HepG2 (cell line): ENCODE measurements at regions not wholly inside any gene's neighbourhood (a gene's known extent, or its start where the extent isn't known, plus 50 kb on each side); places are given as distances from the start of the nearest gene placed in this dataset.

Source experiments
- ATAC-seq: fragments of 200-7000 bp; cut with Tn5 transposase; 3 replicates; pipeline ENCODE4 v1.9.1; 2020; ENCODE audit warnings: mild to moderate bottlenecking, moderate library complexity
- BruUV-seq: library from RNA; stranded (reverse); fragments of 400-500 nt; replicated peaks from 2 replicates; lab custom pipeline; 2021; lab: Mats Ljungman, UMichigan
- CTCF ChIA-PET: fragments of 300-600 bp; formaldehyde crosslinking; extraction: SDS; loops from one replicate; lab custom pipeline; 2021; ENCODE audit warnings: low total read pairs, inconsistent platforms, low intra/inter-chr PET ratio; lab: Yijun Ruan, JAX
- POLR2A ChIA-PET: fragments of 350-600 bp; sonication (Branson Sonifier 250); formaldehyde crosslinking; loops from one replicate; lab custom pipeline; 2020; ENCODE audit warnings: antibody characterized with exemption, inconsistent platforms; lab: Yijun Ruan, JAX
- DNase-seq: peaks from one replicate; pipeline ENCODE4 v3.0.0-alpha.2; 2015; ENCODE audit warnings: low spot score
- FAIRE-seq: peaks from 3 replicates; lab custom pipeline; 2011; peaks lifted over from hg19 to GRCh38; lab: Jason Lieb, UNC
- H2AFZ ChIP-seq: one replicate; pipeline ENCODE4 v1.6.1; 2011; ENCODE audit warnings: low read length, inconsistent platforms
- H3K27ac ChIP-seq: fragments of 300-600 bp; 3 replicates; pipeline ENCODE4 v1.8.0; 2011; ENCODE audit warnings: mixed run types, mild to moderate bottlenecking, mixed read lengths, low read length, inconsistent platforms; ENCODE audit not compliant: insufficient read depth; ENCODE audit errors: extremely low read length
- H3K27me3 ChIP-seq, 2 experiments: fragments of 200-600 bp in 1 of 2; 2 replicates in 1 of 2; 3 replicates in 1 of 2; pipeline versions ENCODE4 v1.6.0 to v1.8.0; 2011; ENCODE audit warnings: low read length in 2 of 2, mild to moderate bottlenecking in 2 of 2, moderate library complexity in 2 of 2, inconsistent platforms in 1 of 2; ENCODE audit not compliant: insufficient read depth in 2 of 2, control insufficient read depth in 1 of 2
- H3K36me3 ChIP-seq, 2 experiments: fragments of 200-600 bp in 1 of 2; replicated peaks in 1 of 2; 2 replicates in 1 of 2; 3 replicates in 1 of 2; pipeline versions ENCODE4 v1.5.1 to v1.8.0; 2011; ENCODE audit warnings: low read length in 2 of 2, inconsistent platforms in 1 of 2; ENCODE audit not compliant: insufficient read depth in 2 of 2, control insufficient read depth in 1 of 2
- H3K4me1 ChIP-seq: 2 replicates; pipeline ENCODE4 v1.5.1; 2012; ENCODE audit warnings: low read length, inconsistent platforms; ENCODE audit not compliant: insufficient read depth
- H3K4me2 ChIP-seq: 2 replicates; pipeline ENCODE4 v1.6.0; 2011; ENCODE audit warnings: low read depth, low read length, inconsistent platforms
- H3K4me3 ChIP-seq, 3 experiments: fragments of 200-600 bp in 1 of 3; sonication (generic), shearing (Covaris generic) in 1 of 3; replicated peaks in 1 of 3; 2 replicates each; pipeline ENCODE4 v1.5.1; 2011 to 2016; ENCODE audit warnings: low read length in 3 of 3, inconsistent platforms in 2 of 3, low read depth in 2 of 3, mild to moderate bottlenecking in 2 of 3, control low read depth in 1 of 3, mixed read lengths in 1 of 3; ENCODE audit not compliant: insufficient read depth in 1 of 3
- H3K79me2 ChIP-seq: one replicate; pipeline ENCODE4 v1.6.1; 2011; ENCODE audit warnings: low read length, inconsistent platforms; ENCODE audit not compliant: insufficient read depth
- H3K9ac ChIP-seq: 2 replicates; pipeline ENCODE4 v1.6.0; 2011; ENCODE audit warnings: mild to moderate bottlenecking, low read depth, low read length, inconsistent platforms; ENCODE audit not compliant: insufficient read depth
- H3K9me3 ChIP-seq: 2 replicates; pipeline ENCODE4 v1.5.1; 2012; ENCODE audit warnings: mild to moderate bottlenecking, low read length
- H4K20me1 ChIP-seq: 2 replicates; pipeline ENCODE4 v1.6.0; 2011; ENCODE audit warnings: inconsistent platforms, mild to moderate bottlenecking, low read length, moderate library complexity; ENCODE audit not compliant: insufficient read depth
- ATRX ChIP-seq: sonication (generic); formaldehyde crosslinking; IDR thresholded peaks from 2 replicates; pipeline ENCODE4 v1.4.0; 2020; ENCODE audit warnings: missing genetic modification reagents, borderline replicate concordance
- CERS6 ChIP-seq: sonication (generic); formaldehyde crosslinking; IDR thresholded peaks from 2 replicates; pipeline ENCODE4 v1.5.0; 2020; ENCODE audit warnings: missing genetic modification reagents
- FOXK2 ChIP-seq: fragments of 450-650 bp; IDR thresholded peaks from 2 replicates; pipeline ENCODE4 v1.6.1; 2016
- GMEB2 ChIP-seq: IDR thresholded peaks from 2 replicates; pipeline ENCODE4 v1.6.1; 2016; ENCODE audit warnings: missing biosample characterization, missing genetic modification reagents, low read depth
- HMG20A ChIP-seq: IDR thresholded peaks from 2 replicates; pipeline ENCODE4 v1.6.1; 2016; ENCODE audit warnings: borderline replicate concordance
- MZF1 ChIP-seq: sonication (generic); formaldehyde crosslinking; IDR thresholded peaks from 2 replicates; pipeline ENCODE4 v1.8.1; 2023; ENCODE audit warnings: mild to moderate bottlenecking, missing genetic modification reagents, borderline replicate concordance
- NFE2 ChIP-seq: sonication (generic); formaldehyde crosslinking; IDR thresholded peaks from 2 replicates; pipeline ENCODE4 v1.4.0; 2020; ENCODE audit warnings: missing genetic modification reagents
- NFE2L2 ChIP-seq: fragments of 150-350 bp; IDR thresholded peaks from 2 replicates; pipeline ENCODE4 v1.6.1; 2014; ENCODE audit warnings: low read length
- RXRA ChIP-seq: sonication (generic); formaldehyde crosslinking; IDR thresholded peaks from 2 replicates; pipeline ENCODE4 v1.5.1; 2020; ENCODE audit warnings: missing genetic modification reagents
- SKIL ChIP-seq: sonication (generic); formaldehyde crosslinking; IDR thresholded peaks from 2 replicates; pipeline ENCODE4 v1.8.0; 2022; ENCODE audit warnings: missing genetic modification reagents, mild to moderate bottlenecking, moderate library complexity, borderline replicate concordance
- SUZ12 ChIP-seq: fragments of 150-350 bp; IDR thresholded peaks from 2 replicates; pipeline ENCODE4 v1.6.1; 2014; ENCODE audit warnings: low read depth, low read length
- TARDBP ChIP-seq: sonication (generic); formaldehyde crosslinking; IDR thresholded peaks from 2 replicates; pipeline ENCODE4 v1.8.0; 2022; ENCODE audit warnings: mild to moderate bottlenecking, missing genetic modification reagents
- TRIM24 ChIP-seq: sonication (generic); formaldehyde crosslinking; IDR thresholded peaks from 2 replicates; pipeline ENCODE4 v1.8.0; 2022; ENCODE audit warnings: mild to moderate bottlenecking, missing genetic modification reagents
- ZNF589 ChIP-seq: sonication (generic); formaldehyde crosslinking; conservative IDR thresholded peaks from 2 replicates; pipeline ENCODE4 v1.8.0; 2022; ENCODE audit warnings: mild to moderate bottlenecking, moderate library complexity, missing genetic modification reagents
- ZNF605 ChIP-seq: sonication (generic); formaldehyde crosslinking; IDR thresholded peaks from 2 replicates; pipeline ENCODE4 v1.8.0; 2022; ENCODE audit warnings: mild to moderate bottlenecking, missing genetic modification reagents
- ZNF619 ChIP-seq: sonication (generic); formaldehyde crosslinking; IDR thresholded peaks from 2 replicates; pipeline ENCODE4 v1.4.0; 2020; ENCODE audit warnings: mild to moderate bottlenecking, missing genetic modification reagents
- ZNF7 ChIP-seq: IDR thresholded peaks from 2 replicates; pipeline ENCODE4 v1.6.1; 2016; ENCODE audit warnings: missing biosample characterization, missing genetic modification reagents
- ZNF724P ChIP-seq: sonication (generic); formaldehyde crosslinking; IDR thresholded peaks from 2 replicates; pipeline ENCODE4 v1.8.0; 2022; ENCODE audit warnings: missing genetic modification reagents, borderline replicate concordance
- ZSCAN31 ChIP-seq: sonication (generic); formaldehyde crosslinking; IDR thresholded peaks from 2 replicates; pipeline ENCODE4 v1.5.0; 2020; ENCODE audit warnings: low read depth, mild to moderate bottlenecking, missing genetic modification reagents
- WGBS: methylation state at CpG from one replicate; pipeline ENCODE4 v1.1.6; 2017; ENCODE audit warnings: low lambda C conversion rate; 5-methylcytosine and 5-hydroxymethylcytosine counted together
- in situ Hi-C: cut with HindIII; loops from 2 replicates; pipeline ENCODE4 v1.10.0; 2017; ENCODE audit warnings: low pct_unique_long_range_greater_than_20kb; ENCODE audit not compliant: extremely low pct_ligation_motif_present
- intact Hi-C: fragments of 100-400 bp; cut with micrococcal nuclease; formaldehyde crosslinking; loops from one replicate; pipeline ENCODE4 v1.10.0; 2022; ENCODE audit not compliant: unreplicated experiment

- POLR2A ChIA-PET: no interaction called here
Measured at GRCh38 chr12:108065069-108065468, 64.0 kb upstream of the WSCD2 start.

More at GRCh38 chr12:108065069-108065468, 64.0 kb upstream of the WSCD2 start:
- intact Hi-C loops: no loop called here
- no peak for TF ChIP-seq ZNF724P (CRISPR knock-in tag)
- TF ChIP-seq HMG20A (CRISPR knock-in tag): no peak
- no peak for TF ChIP-seq RXRA (CRISPR knock-in tag)
- TF ChIP-seq TARDBP (CRISPR knock-in tag): no peak
- TF ChIP-seq CERS6 (CRISPR knock-in tag): no peak
- no peak for TF ChIP-seq FOXK2
- no peak for TF ChIP-seq ATRX (CRISPR knock-in tag)
- TF ChIP-seq NFE2 (CRISPR knock-in tag): no peak
- no peak for TF ChIP-seq NFE2L2
- TF ChIP-seq MZF1 (CRISPR knock-in tag): no peak
- TF ChIP-seq SKIL (CRISPR knock-in tag): no peak
- no peak for TF ChIP-seq ZNF619 (CRISPR knock-in tag)
- no peak for TF ChIP-seq ZNF7 (CRISPR knock-in tag)
- no peak for TF ChIP-seq ZNF589 (CRISPR knock-in tag)
- no peak for TF ChIP-seq ZSCAN31 (CRISPR knock-in tag)
- TF ChIP-seq GMEB2 (CRISPR knock-in tag): no peak
- no peak for TF ChIP-seq SUZ12
- no peak for TF ChIP-seq ZNF605 (CRISPR knock-in tag)
- TF ChIP-seq TRIM24: no peak
- Histone ChIP-seq H3K4me1 (0 out of 2 replicates have a peak, but pooled peaks cover 5% of the 10 kb centered on the region), H4K20me1 (no peaks in the 10 kb centered on the region), H3K4me3 (no peak overlapping the region), H3K9me3 (no peaks in the 10 kb centered on the region), H3K27ac (no peak overlapping the region), H3K79me2 (no peaks in the 10 kb centered on the region), H3K9ac (no peak overlapping the region), H3K27me3 (no peaks in the 10 kb centered on the region; a peak in 1 of 5 replicates), H3K36me3 (no peaks in the 10 kb centered on the region), H3K4me2 (no peak overlapping the region), H2AFZ (no peak overlapping the region)
- in situ Hi-C loops: no loop called here
- WGBS: 0% methylated on average over 7 of the region's 7 CpGs
- FAIRE-seq (no peak), ATAC-seq (no peak), DNase-seq (no peak)
- CTCF ChIA-PET: no interaction called here
- BruUV-seq: no TSS peak
